CD14-positive monocyte (primary cell): ENCODE measurements at regions not wholly inside any gene's neighbourhood (a gene's known extent, or its start where the extent isn't known, plus 50 kb on each side); places are given as distances from the start of the nearest gene placed in this dataset.

ENCODE experiments used
- DNase-seq, 3 donors: peaks; one replicate each; pipeline ENCODE4 v3.0.0-alpha.2; 2011 to 2022
- H2AFZ ChIP-seq: 2 replicates; pipeline ENCODE4 v1.6.0; 2012; ENCODE audit warnings: mild to moderate bottlenecking, low read depth, low read length, inconsistent platforms; ENCODE audit not compliant: insufficient read depth, poor library complexity, severe bottlenecking
- H3K27ac ChIP-seq, 2 donors: 1 replicate in 1 of 2; 2 replicates in 1 of 2; pipeline ENCODE4 v1.5.1; 2012 to 2013; ENCODE audit warnings: low read length in 2 of 2, control low read depth in 1 of 2, inconsistent platforms in 1 of 2, low read depth in 1 of 2, mild to moderate bottlenecking in 1 of 2
- H3K27me3 ChIP-seq, 2 donors: one replicate each; pipeline versions ENCODE4 v1.6.0 to v1.6.1; 2011 to 2013; ENCODE audit warnings: low read length in 2 of 2; ENCODE audit not compliant: control insufficient read depth in 2 of 2, insufficient read depth in 2 of 2
- H3K36me3 ChIP-seq, 2 donors: replicated peaks in 1 of 2; 1 replicate in 1 of 2; 2 replicates in 1 of 2; pipeline versions ENCODE4 v1.5.1 to v1.6.1; 2012 to 2013; ENCODE audit warnings: low read length in 2 of 2, control low read depth in 1 of 2, inconsistent platforms in 1 of 2, mild to moderate bottlenecking in 1 of 2; ENCODE audit not compliant: insufficient read depth in 2 of 2, control insufficient read depth in 1 of 2
- H3K4me1 ChIP-seq, 2 donors: 1 replicate in 1 of 2; 2 replicates in 1 of 2; pipeline versions ENCODE4 v1.5.1 to v1.6.1; 2012 to 2013; ENCODE audit warnings: low read length in 2 of 2, control low read depth in 1 of 2, inconsistent platforms in 1 of 2, mild to moderate bottlenecking in 1 of 2, moderate library complexity in 1 of 2; ENCODE audit not compliant: insufficient read depth in 2 of 2, control insufficient read depth in 1 of 2
- H3K4me2 ChIP-seq: replicated peaks from 2 replicates; pipeline ENCODE3; 2012; ENCODE audit warnings: low read length, moderate library complexity, mild to moderate bottlenecking; ENCODE audit not compliant: poor library complexity, severe bottlenecking; ENCODE audit errors: extremely low read depth
- H3K4me3 ChIP-seq, 3 experiments: fragments of 200-600 bp in 1 of 3; sonication (generic) in 1 of 3; replicated peaks in 1 of 3; 1 replicate in 2 of 3; 2 replicates in 1 of 3; pipeline ENCODE4 v1.5.1; 2011 to 2013; ENCODE audit warnings: low read length in 3 of 3, mild to moderate bottlenecking in 3 of 3, control low read depth in 2 of 3, low read depth in 2 of 3, inconsistent platforms in 1 of 3, moderate library complexity in 1 of 3
- H3K79me2 ChIP-seq: 2 replicates; pipeline ENCODE4 v1.6.0; 2012; ENCODE audit warnings: mild to moderate bottlenecking, control low read depth, inconsistent platforms, low read length, moderate library complexity; ENCODE audit not compliant: insufficient read depth
- H3K9ac ChIP-seq: 2 replicates; pipeline ENCODE4 v1.6.0; 2017; ENCODE audit warnings: low read length, mild to moderate bottlenecking; ENCODE audit not compliant: insufficient read depth, poor library complexity, severe bottlenecking
- H3K9me3 ChIP-seq, 2 donors: replicated peaks in 1 of 2; 1 replicate in 1 of 2; 2 replicates in 1 of 2; pipeline versions ENCODE4 v1.5.1 to v1.6.1; 2012 to 2013; ENCODE audit warnings: low read length in 2 of 2, control low read depth in 1 of 2; ENCODE audit not compliant: control insufficient read depth in 1 of 2, insufficient read depth in 1 of 2
- H4K20me1 ChIP-seq: 2 replicates; pipeline ENCODE4 v1.6.0; 2012; ENCODE audit warnings: mild to moderate bottlenecking, low read length, control low read depth, moderate library complexity; ENCODE audit not compliant: insufficient read depth
- H3K27ac Mint-ChIP-seq, 7 donors: one replicate each; pipeline ENCODE4 v1.8.0; 2020; ENCODE audit warnings: mild to moderate bottlenecking in 7 of 7, mixed read lengths in 7 of 7, moderate library complexity in 6 of 7, inconsistent platforms in 2 of 7
- H3K27me3 Mint-ChIP-seq, 3 donors: one replicate each; pipeline ENCODE4 v1.8.0; 2021 to 2022; ENCODE audit warnings: low read depth in 3 of 3, mild to moderate bottlenecking in 3 of 3, mixed read lengths in 3 of 3, moderate library complexity in 3 of 3, inconsistent platforms in 1 of 3
- H3K36me3 Mint-ChIP-seq, 2 donors: one replicate each; pipeline ENCODE4 v1.8.0; 2020; ENCODE audit warnings: mixed read lengths in 2 of 2, inconsistent platforms in 1 of 2, mild to moderate bottlenecking in 1 of 2
- H3K4me1 Mint-ChIP-seq: one replicate; pipeline ENCODE4 v1.8.0; 2020; ENCODE audit warnings: mild to moderate bottlenecking, mixed read lengths
- H3K4me3 Mint-ChIP-seq, 2 donors: one replicate each; pipeline ENCODE4 v1.8.0; 2020; ENCODE audit warnings: mild to moderate bottlenecking in 2 of 2, mixed read lengths in 2 of 2, moderate library complexity in 1 of 2
- H3K9me3 Mint-ChIP-seq, 7 donors: one replicate each; pipeline ENCODE4 v1.8.0; 2020 to 2022; ENCODE audit warnings: mixed read lengths in 7 of 7, mild to moderate bottlenecking in 6 of 7, moderate library complexity in 6 of 7, inconsistent platforms in 2 of 7
- CTCF ChIP-seq: fragments of 200-600 bp; IDR thresholded peaks from one replicate; pipeline ENCODE4 v1.8.0; 2022; ENCODE audit warnings: antibody characterized with exemption, mild to moderate bottlenecking
- WGBS: methylation state at CpG from one replicate; pipeline ENCODE4 v1.1.5; 2013; ENCODE audit warnings: missing lambda C conversion rate; ENCODE audit not compliant: insufficient coverage; 5-methylcytosine and 5-hydroxymethylcytosine counted together
- intact Hi-C, 2 donors: fragments of 100-400 bp; cut with micrococcal nuclease; formaldehyde crosslinking; loops; one replicate each; pipeline versions ENCODE4 v1.15.0 to v1.15.1; 2023

GRCh38 chr4:125497861-125498260 is 183.1 kb downstream of the FAT4 start:
- Histone ChIP-seq H3K79me2 (no peaks in the 10 kb centered on the region), H3K4me1 (no peaks in the 10 kb centered on the region), H3K36me3 (no peaks in the 10 kb centered on the region), H4K20me1 (no peaks in the 10 kb centered on the region), H3K4me3 (no peak overlapping the region), H3K9me3 (peaks cover 4 to 6% of the 10 kb centered on the region in 2 donors), H2AFZ (no peak overlapping the region), H3K4me2 (no peak overlapping the region), H3K9ac (no peak overlapping the region), H3K27me3 (no peaks in the 10 kb centered on the region), H3K27ac (no peak overlapping the region)
- no CpG with 5 or more reads among the region's 1 CpG for WGBS
- no peak for DNase-seq
- no peak overlapping the region for H3K4me3 Mint-ChIP-seq
- H3K9me3 Mint-ChIP-seq = peaks cover 0 to 5% (median 0%) of the 10 kb centered on the region in 7 donors
- no peaks in the 10 kb centered on the region for H3K36me3 Mint-ChIP-seq
- H3K27me3 Mint-ChIP-seq = no peaks in the 10 kb centered on the region
- TF ChIP-seq CTCF = no peak
- no peak overlapping the region for H3K27ac Mint-ChIP-seq
- intact Hi-C loops = no loop called here
- H3K4me1 Mint-ChIP-seq = no peaks in the 10 kb centered on the region

- Histone ChIP-seq H3K27me3 (no peaks in the 10 kb centered on the region), H3K4me2 (no peak overlapping the region), H3K36me3 (no peaks in the 10 kb centered on the region), H2AFZ (no peak overlapping the region), H3K27ac (no peak overlapping the region), H4K20me1 (no peaks in the 10 kb centered on the region), H3K9ac (no peak overlapping the region), H3K79me2 (no peaks in the 10 kb centered on the region), H3K4me3 (no peak overlapping the region), H3K9me3 (peaks cover 4 to 6% of the 10 kb centered on the region in 2 donors), H3K4me1 (no peaks in the 10 kb centered on the region)
- Mint-ChIP-seq H3K27ac (no peak overlapping the region), H3K36me3 (no peaks in the 10 kb centered on the region), H3K9me3 (peaks cover 0 to 5% (median 0%) of the 10 kb centered on the region in 7 donors), H3K4me1 (no peaks in the 10 kb centered on the region), H3K4me3 (no peak overlapping the region), H3K27me3 (no peaks in the 10 kb centered on the region)
- WGBS = no CpG with 5 or more reads among the region's 1 CpG
- no peak for DNase-seq
- intact Hi-C loops = no loop called here
- no peak for TF ChIP-seq CTCF
These were observed 184.2 kb downstream of the FAT4 start for GRCh38 chr4:125498981-125499380.
